ENCODE measurements at regions not wholly inside any gene's neighbourhood (a gene's known extent, or its start where the extent isn't known, plus 50 kb on each side); places are given as distances from the start of the nearest gene placed in this dataset.

DNA sequence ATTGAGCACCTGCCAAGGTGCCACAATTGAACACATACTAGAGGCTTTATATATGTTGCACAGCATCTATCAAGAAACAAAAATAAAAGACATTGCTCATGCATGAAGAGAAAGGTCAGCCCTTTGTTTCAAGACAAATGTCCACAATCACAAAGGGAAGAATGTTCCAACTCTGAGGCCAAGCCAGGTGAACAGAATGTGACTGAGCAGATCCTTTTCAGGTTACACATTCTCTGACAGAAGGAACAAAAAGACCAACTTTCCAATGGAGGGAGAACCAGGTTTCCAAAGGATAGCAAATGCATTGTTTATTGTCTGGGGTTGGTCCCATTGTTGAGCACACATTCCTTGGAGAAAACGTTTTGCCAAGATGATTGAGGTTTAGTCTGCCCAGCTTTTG is 50.2 kb upstream of the FAM174B start:
- H3K4me3 ChIP-seq (ENCODE audit: low read depth, low read length), result no peak overlapping the region
- TF ChIP-seq POLR2A (IDR thresholded peaks at IDR 0.05; ENCODE audit: extremely low read depth, insufficient read length), result no peak
- TF ChIP-seq, protein P1, sequence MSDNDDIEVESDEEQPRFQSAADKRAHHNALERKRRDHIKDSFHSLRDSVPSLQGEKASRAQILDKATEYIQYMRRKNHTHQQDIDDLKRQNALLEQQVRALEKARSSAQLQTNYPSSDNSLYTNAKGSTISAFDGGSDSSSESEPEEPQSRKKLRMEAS (IDR thresholded peaks at IDR 0.05; ENCODE audit: low read depth, low read length), result no peak
- DNase-seq (ENCODE audit: low read depth), result no peak

DNA sequence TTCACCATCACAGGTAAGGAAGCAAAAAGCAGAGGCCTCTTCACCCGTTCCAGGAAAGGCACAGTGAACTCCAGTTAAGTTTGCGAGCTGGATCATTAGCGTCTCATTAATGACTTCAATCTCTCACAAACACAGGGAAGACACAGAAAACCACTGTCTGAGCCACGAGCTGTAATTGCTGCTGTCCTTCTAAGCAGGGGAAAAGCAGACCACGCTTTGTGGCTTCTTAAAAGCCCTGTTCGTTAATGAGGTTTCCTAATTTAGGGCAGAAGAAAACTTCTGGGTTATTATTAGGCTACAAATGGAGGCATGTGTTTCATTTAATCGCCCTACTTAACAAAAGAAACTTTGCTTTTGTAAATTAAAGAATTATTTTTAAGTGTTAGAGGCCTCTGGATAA is 50.6 kb upstream of the FAM174B start:
- TF ChIP-seq, protein P1 (IDR thresholded peaks at IDR 0.05; ENCODE audit: low read depth, low read length), result no peak
- TF ChIP-seq MYC (IDR thresholded peaks at IDR 0.05; ENCODE audit: low read depth, low read length), result no peak
- TF ChIP-seq, protein P2, sequence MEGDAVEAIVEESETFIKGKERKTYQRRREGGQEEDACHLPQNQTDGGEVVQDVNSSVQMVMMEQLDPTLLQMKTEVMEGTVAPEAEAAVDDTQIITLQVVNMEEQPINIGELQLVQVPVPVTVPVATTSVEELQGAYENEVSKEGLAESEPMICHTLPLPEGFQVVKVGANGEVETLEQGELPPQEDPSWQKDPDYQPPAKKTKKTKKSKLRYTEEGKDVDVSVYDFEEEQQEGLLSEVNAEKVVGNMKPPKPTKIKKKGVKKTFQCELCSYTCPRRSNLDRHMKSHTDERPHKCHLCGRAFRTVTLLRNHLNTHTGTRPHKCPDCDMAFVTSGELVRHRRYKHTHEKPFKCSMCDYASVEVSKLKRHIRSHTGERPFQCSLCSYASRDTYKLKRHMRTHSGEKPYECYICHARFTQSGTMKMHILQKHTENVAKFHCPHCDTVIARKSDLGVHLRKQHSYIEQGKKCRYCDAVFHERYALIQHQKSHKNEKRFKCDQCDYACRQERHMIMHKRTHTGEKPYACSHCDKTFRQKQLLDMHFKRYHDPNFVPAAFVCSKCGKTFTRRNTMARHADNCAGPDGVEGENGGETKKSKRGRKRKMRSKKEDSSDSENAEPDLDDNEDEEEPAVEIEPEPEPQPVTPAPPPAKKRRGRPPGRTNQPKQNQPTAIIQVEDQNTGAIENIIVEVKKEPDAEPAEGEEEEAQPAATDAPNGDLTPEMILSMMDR (IDR thresholded peaks at IDR 0.05; ENCODE audit: low read depth, low read length), result no peak
- no peak for TF ChIP-seq POLR2A (IDR thresholded peaks at IDR 0.05; ENCODE audit: extremely low read depth, insufficient read length)
- DNase-seq (ENCODE audit: low read depth), result no peak
- H3K4me3 ChIP-seq (ENCODE audit: low read depth, low read length), result no peak overlapping the region

DNA sequence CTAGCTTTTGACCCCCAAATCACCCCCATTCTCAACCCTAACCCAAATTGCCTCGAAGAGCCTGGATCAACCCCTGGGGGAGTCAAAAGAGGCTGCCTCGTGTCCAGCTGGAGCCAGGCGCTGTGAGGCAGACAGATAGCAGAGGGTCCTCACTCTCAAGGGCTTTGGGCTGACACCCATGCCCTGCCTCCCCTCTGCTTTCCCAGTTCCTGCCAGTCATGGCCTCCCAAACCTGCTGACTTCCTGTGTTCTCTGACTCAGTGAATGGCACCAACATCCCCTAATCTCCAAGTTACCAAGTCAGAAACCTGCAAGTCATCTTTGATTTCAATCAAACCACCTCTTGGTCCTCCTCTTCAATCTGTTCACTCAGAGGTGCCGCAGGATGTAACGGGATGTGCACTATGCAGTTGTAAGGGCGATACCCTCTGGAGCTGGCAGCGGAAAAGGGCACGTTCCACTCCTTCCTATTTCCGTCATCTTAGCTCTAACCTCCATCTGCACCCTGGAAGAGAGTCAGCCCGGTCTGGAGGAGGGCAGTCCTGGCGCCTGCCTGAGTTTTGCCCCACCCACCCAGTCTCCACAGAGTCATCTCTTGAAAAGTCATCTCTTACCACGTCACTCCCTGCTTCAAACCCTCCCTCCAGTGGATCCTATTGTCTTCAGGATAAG is 52.4 kb upstream of the FAM174B start:
- TF ChIP-seq, protein P2 (IDR thresholded peaks at IDR 0.05; ENCODE audit: low read depth, low read length), result no peak
- TF ChIP-seq POLR2A (IDR thresholded peaks at IDR 0.05; ENCODE audit: extremely low read depth, insufficient read length) (no peak), MYC (IDR thresholded peaks at IDR 0.05; ENCODE audit: low read depth, low read length) (no peak)
- TF ChIP-seq, protein P1 (IDR thresholded peaks at IDR 0.05; ENCODE audit: low read depth, low read length), result no peak
- no peak for DNase-seq (ENCODE audit: low read depth)

DNA sequence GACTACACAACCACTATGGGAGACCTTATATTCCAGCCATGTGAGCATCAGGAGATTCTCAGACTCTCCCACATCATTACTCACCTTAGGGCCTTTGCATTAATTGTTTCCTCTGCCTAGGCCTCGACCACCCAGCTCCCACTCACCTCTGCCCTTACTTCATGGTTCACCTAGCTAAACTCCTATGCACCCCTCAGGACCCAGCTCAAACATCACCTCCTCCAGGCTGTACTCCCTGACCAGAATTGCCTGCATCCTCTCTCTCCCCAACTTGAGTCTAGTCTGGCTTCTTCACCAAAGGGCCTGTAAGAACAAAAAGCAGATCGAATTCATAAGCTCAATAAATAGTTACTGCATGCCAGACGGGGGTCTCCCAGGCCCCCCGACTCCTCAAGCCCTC is 53.1 kb upstream of the FAM174B start:
- no peak for DNase-seq (ENCODE audit: low read depth)
- H3K4me3 ChIP-seq (ENCODE audit: low read depth, low read length), result no peak overlapping the region
- TF ChIP-seq MYC (IDR thresholded peaks at IDR 0.05; ENCODE audit: low read depth, low read length), result no peak
- no peak for TF ChIP-seq POLR2A (IDR thresholded peaks at IDR 0.05; ENCODE audit: extremely low read depth, insufficient read length)
- TF ChIP-seq, protein P1 (IDR thresholded peaks at IDR 0.05; ENCODE audit: low read depth, low read length), result no peak
- TF ChIP-seq, protein P2 (IDR thresholded peaks at IDR 0.05; ENCODE audit: low read depth, low read length), result no peak

More for the DNA sequence above, 52.4 kb upstream of the FAM174B start:
- H3K4me3 ChIP-seq (ENCODE audit: low read depth, low read length), result no peak overlapping the region

DNA sequence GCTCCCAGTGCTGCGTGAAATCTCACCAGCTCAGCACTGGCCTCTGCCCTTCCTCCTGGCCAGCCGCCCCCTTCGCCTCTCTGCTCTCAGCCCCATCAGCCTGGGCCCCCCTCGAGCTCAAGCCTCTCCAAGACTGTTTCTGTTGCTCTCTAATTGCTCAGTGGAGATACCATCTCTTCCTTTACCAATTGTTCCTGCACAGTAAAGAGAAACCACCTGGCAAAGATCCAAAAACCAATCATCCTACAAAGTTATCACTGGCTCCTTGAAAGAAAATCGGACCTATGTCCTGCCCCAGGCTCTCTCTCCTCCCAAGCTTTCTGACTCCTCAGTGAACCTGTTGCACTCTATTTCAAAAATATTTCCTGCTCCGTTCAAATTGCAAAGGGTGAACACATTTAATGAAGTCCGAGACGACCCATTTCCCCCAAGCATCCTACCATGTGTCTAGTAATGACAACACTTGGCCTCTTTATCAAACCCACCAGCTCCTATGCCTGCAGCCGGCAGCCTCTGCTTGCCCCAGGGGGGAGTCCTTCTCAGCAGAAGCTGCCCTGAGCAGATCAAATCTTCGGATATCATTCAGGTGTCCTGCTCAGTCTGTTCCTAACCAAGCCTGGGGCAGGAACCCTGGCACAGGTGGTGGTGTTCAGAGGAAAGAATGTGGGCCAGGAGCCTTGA is 53.7 kb upstream of the FAM174B start:
- no peak for DNase-seq (ENCODE audit: low read depth)
- TF ChIP-seq MYC (IDR thresholded peaks at IDR 0.05; ENCODE audit: low read depth, low read length), result no peak
- TF ChIP-seq, protein P2 (IDR thresholded peaks at IDR 0.05; ENCODE audit: low read depth, low read length), result no peak
- no peak for TF ChIP-seq POLR2A (IDR thresholded peaks at IDR 0.05; ENCODE audit: extremely low read depth, insufficient read length)
- TF ChIP-seq, protein P1 (IDR thresholded peaks at IDR 0.05; ENCODE audit: low read depth, low read length), result no peak
- no peak overlapping the region for H3K4me3 ChIP-seq (ENCODE audit: low read depth, low read length)

DNA sequence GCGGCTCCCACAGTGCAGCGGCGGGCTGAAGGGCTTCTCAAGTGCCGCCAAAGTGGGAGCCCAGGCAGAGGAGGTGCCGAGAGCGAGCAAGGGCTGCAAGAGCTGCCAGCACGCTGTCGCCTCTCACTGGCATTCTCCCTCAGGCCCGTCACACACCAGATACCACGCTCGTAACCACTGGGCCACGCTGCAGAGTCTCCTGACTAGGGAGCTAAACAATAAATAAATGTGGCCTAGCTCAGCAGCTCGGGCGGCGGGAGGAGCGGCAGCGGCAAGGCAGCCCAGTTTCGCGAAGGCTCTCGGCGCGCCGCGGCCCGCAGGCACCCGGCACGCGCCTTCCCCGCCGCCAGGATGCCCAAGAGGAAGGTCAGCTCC is 55.9 kb upstream of the FAM174B start:
- TF ChIP-seq MYC (IDR thresholded peaks at IDR 0.05; ENCODE audit: low read depth, low read length) (no peak), POLR2A (IDR thresholded peaks at IDR 0.05; ENCODE audit: extremely low read depth, insufficient read length) (no peak)
- TF ChIP-seq, protein P1 (IDR thresholded peaks at IDR 0.05; ENCODE audit: low read depth, low read length), result no peak
- TF ChIP-seq, protein P2 (IDR thresholded peaks at IDR 0.05; ENCODE audit: low read depth, low read length), result no peak
- H3K4me3 ChIP-seq (ENCODE audit: low read depth, low read length), result no peak overlapping the region
- no peak for DNase-seq (ENCODE audit: low read depth)
